IMR-90 (cell line): ENCODE measurements at regions not wholly inside any gene's neighbourhood (a gene's known extent, or its start where the extent isn't known, plus 50 kb on each side); places are given as distances from the start of the nearest gene placed in this dataset.

Experiments
- ATAC-seq: fragments of 200-7000 bp; cut with Tn5 transposase; 2 replicates; pipeline ENCODE4 v1.9.1; 2020; ENCODE audit warnings: low read depth, mild to moderate bottlenecking, moderate library complexity
- BruUV-seq: library from RNA; stranded (reverse); fragments of 400-500 nt; replicated peaks from 2 replicates; lab custom pipeline; 2021; lab: Mats Ljungman, UMichigan
- CTCF ChIA-PET: fragments of 300-600 bp; formaldehyde crosslinking; extraction: SDS; loops from one replicate; lab custom pipeline; 2021; ENCODE audit warnings: antibody characterized with exemption; lab: Yijun Ruan, JAX
- POLR2A ChIA-PET: fragments of 300-600 bp; sonication (Branson Sonifier 250); formaldehyde crosslinking; loops from one replicate; lab custom pipeline; 2022; ENCODE audit warnings: antibody characterized with exemption; ENCODE audit not compliant: unreplicated experiment; lab: Charles Lee
- DNase-seq: peaks from one replicate; pipeline ENCODE4 v3.0.0; 2013
- H2AFZ ChIP-seq: replicated peaks from 2 replicates; pipeline ENCODE3; 2013; ENCODE audit warnings: low read length, mild to moderate bottlenecking; ENCODE audit not compliant: poor library complexity
- H2AK5ac ChIP-seq: 2 replicates; pipeline ENCODE4 v1.6.1; 2013; ENCODE audit warnings: low read depth, low read length, inconsistent platforms
- H2AK9ac ChIP-seq: replicated peaks from 2 replicates; pipeline ENCODE3; 2013; ENCODE audit warnings: mild to moderate bottlenecking, low read depth, low read length, moderate library complexity; ENCODE audit not compliant: poor library complexity
- H2BK120ac ChIP-seq: 2 replicates; pipeline ENCODE4 v1.6.1; 2013; ENCODE audit warnings: low read depth, low read length, inconsistent platforms
- H2BK15ac ChIP-seq: 3 replicates; pipeline ENCODE4 v1.6.1; 2013; ENCODE audit warnings: low read depth, low read length, inconsistent platforms
- H2BK20ac ChIP-seq: 2 replicates; pipeline ENCODE4 v1.6.1; 2013; ENCODE audit warnings: low read depth, mild to moderate bottlenecking, inconsistent platforms, low read length, moderate library complexity
- H2BK5ac ChIP-seq: 2 replicates; pipeline ENCODE4 v1.6.1; 2013; ENCODE audit warnings: mild to moderate bottlenecking, low read depth, low read length, inconsistent platforms; ENCODE audit not compliant: poor library complexity, severe bottlenecking
- H3K14ac ChIP-seq: replicated peaks from 2 replicates; pipeline ENCODE4 v1.6.1; 2013; ENCODE audit warnings: low read depth, low read length, inconsistent platforms
- H3K18ac ChIP-seq: 2 replicates; pipeline ENCODE4 v1.6.1; 2013; ENCODE audit warnings: low read depth, low read length, control low read depth
- H3K23ac ChIP-seq: 2 replicates; pipeline ENCODE4 v1.6.1; 2013; ENCODE audit warnings: low read depth, low read length, inconsistent platforms
- H3K27ac ChIP-seq: 2 replicates; pipeline ENCODE4 v1.5.1; 2013; ENCODE audit warnings: mild to moderate bottlenecking, control low read depth, low read length; ENCODE audit not compliant: insufficient read depth
- H3K27me3 ChIP-seq: 2 replicates; pipeline ENCODE4 v1.6.1; 2013; ENCODE audit warnings: low read length; ENCODE audit not compliant: control insufficient read depth, insufficient read depth
- H3K36me3 ChIP-seq: 2 replicates; pipeline ENCODE4 v1.6.1; 2013; ENCODE audit warnings: low read length, mixed read lengths; ENCODE audit not compliant: control insufficient read depth, insufficient read depth
- H3K4ac ChIP-seq: 2 replicates; pipeline ENCODE4 v1.6.1; 2013; ENCODE audit warnings: low read depth, low read length, inconsistent platforms
- H3K4me1 ChIP-seq: 2 replicates; pipeline ENCODE4 v1.6.1; 2013; ENCODE audit warnings: low read length, mixed read lengths; ENCODE audit not compliant: control insufficient read depth, insufficient read depth
- H3K4me2 ChIP-seq: 2 replicates; pipeline ENCODE4 v1.6.1; 2013; ENCODE audit warnings: low read depth, mild to moderate bottlenecking, control low read depth, low read length, moderate library complexity
- H3K4me3 ChIP-seq: 2 replicates; pipeline ENCODE4 v1.5.1; 2013; ENCODE audit warnings: low read depth, mild to moderate bottlenecking, control low read depth, low read length, moderate library complexity; ENCODE audit not compliant: insufficient read depth
- H3K56ac ChIP-seq: 2 replicates; pipeline ENCODE4 v1.6.1; 2013; ENCODE audit warnings: low read length, inconsistent platforms; ENCODE audit not compliant: insufficient read depth; ENCODE audit errors: extremely low read depth
- H3K79me1 ChIP-seq, 2 experiments: 2 replicates each; pipeline ENCODE4 v1.6.1; 2013; ENCODE audit warnings: low read length in 2 of 2, inconsistent platforms in 1 of 2, low read depth in 1 of 2
- H3K9ac ChIP-seq: 2 replicates; pipeline ENCODE4 v1.6.1; 2013; ENCODE audit warnings: low read depth, low read length, control low read depth
- H3K9me1 ChIP-seq: 2 replicates; pipeline ENCODE4 v1.6.1; 2013; ENCODE audit warnings: low read length, inconsistent platforms; ENCODE audit not compliant: insufficient read depth
- H3K9me3 ChIP-seq: 2 replicates; pipeline ENCODE4 v1.6.1; 2013; ENCODE audit warnings: low read length; ENCODE audit not compliant: control insufficient read depth, insufficient read depth
- H4K20me1 ChIP-seq: 2 replicates; pipeline ENCODE4 v1.6.1; 2013; ENCODE audit warnings: low read length, inconsistent platforms; ENCODE audit not compliant: insufficient read depth
- H4K5ac ChIP-seq: 2 replicates; pipeline ENCODE4 v1.6.1; 2013; ENCODE audit warnings: mild to moderate bottlenecking, low read depth, low read length, control low read depth
- H4K8ac ChIP-seq, 2 experiments: 2 replicates each; pipeline ENCODE4 v1.6.1; 2013; ENCODE audit warnings: low read depth in 2 of 2, low read length in 2 of 2, control low read depth in 1 of 2, inconsistent platforms in 1 of 2
- H4K91ac ChIP-seq: 2 replicates; pipeline ENCODE4 v1.6.1; 2013; ENCODE audit warnings: low read depth, low read length, inconsistent platforms; ENCODE audit not compliant: insufficient read depth
- BHLHE40 ChIP-seq: fragments of 150-350 bp; IDR thresholded peaks from 2 replicates; pipeline ENCODE4 v1.6.1; 2016; ENCODE audit warnings: mild to moderate bottlenecking, low read depth, low read length
- CTCF ChIP-seq: conservative IDR thresholded peaks from 2 replicates; pipeline ENCODE4 v1.5.1; 2012; ENCODE audit warnings: mild to moderate bottlenecking, low read depth, low read length, improper control_type of control experiment
- FOS ChIP-seq: fragments of 150-350 bp; IDR thresholded peaks from 2 replicates; pipeline ENCODE4 v1.6.1; 2016; ENCODE audit warnings: low read depth, low read length
- MAFK ChIP-seq: IDR thresholded peaks from 2 replicates; pipeline ENCODE4 v1.6.1; 2012; ENCODE audit warnings: low read depth, low read length, improper control_type of control experiment
- MXI1 ChIP-seq: IDR thresholded peaks from 2 replicates; pipeline ENCODE4 v1.6.1; 2012; ENCODE audit warnings: low read depth, mild to moderate bottlenecking, low read length, moderate library complexity, borderline replicate concordance
- NFE2L2 ChIP-seq: fragments of 150-350 bp; IDR thresholded peaks from 2 replicates; pipeline ENCODE4 v1.6.1; 2016; ENCODE audit warnings: low read depth, mild to moderate bottlenecking, low read length
- POLR2A ChIP-seq: IDR thresholded peaks from 2 replicates; pipeline ENCODE4 v1.6.1; 2012; ENCODE audit warnings: mild to moderate bottlenecking, low read depth, low read length
- RAD21 ChIP-seq: IDR thresholded peaks from 2 replicates; pipeline ENCODE4 v1.6.1; 2012; ENCODE audit warnings: low read length, improper control_type of control experiment
- RCOR1 ChIP-seq: IDR thresholded peaks from 2 replicates; pipeline ENCODE4 v1.6.1; 2012; ENCODE audit warnings: mild to moderate bottlenecking, low read length, improper control_type of control experiment; ENCODE audit not compliant: insufficient replicate concordance
- RFX5 ChIP-seq: IDR thresholded peaks from 2 replicates; pipeline ENCODE4 v1.8.0; 2012; ENCODE audit warnings: low read depth, mild to moderate bottlenecking, low read length, moderate library complexity
- USF2 ChIP-seq: fragments of 150-350 bp; IDR thresholded peaks from 2 replicates; pipeline ENCODE4 v1.6.1; 2017; ENCODE audit warnings: mild to moderate bottlenecking, antibody characterized with exemption, low read length, low read depth
- WGBS, 2 experiments: methylation state at CpG; one replicate each; pipeline versions ENCODE4 v1.1.5 to v1.1.7; 2013; ENCODE audit warnings: missing lambda C conversion rate in 2 of 2; ENCODE audit not compliant: insufficient read length in 1 of 2; ENCODE audit errors: extremely low coverage in 2 of 2; 5-methylcytosine and 5-hydroxymethylcytosine counted together
- dilution Hi-C: fragments of 300-500 bp; cut with HindIII; formaldehyde crosslinking; loops from one replicate; pipeline ENCODE4 v1.14.3; 2018; ENCODE audit warnings: low sequenced_read_pairs; ENCODE audit not compliant: unreplicated experiment
- in situ Hi-C: fragments of 300-500 bp; cut with MboI; formaldehyde crosslinking; loops from 3 replicates; pipeline ENCODE4 v1.14.3; 2019; ENCODE audit warnings: low sequenced_read_pairs, inconsistent platforms, mixed read lengths
- intact Hi-C: fragments of 100-400 bp; cut with micrococcal nuclease; formaldehyde crosslinking; loops from 2 replicates; pipeline ENCODE4 v1.10.0; 2022
- TF ChIP-seq, protein P1 (sequence below): fragments of 150-350 bp; IDR thresholded peaks from 2 replicates; pipeline ENCODE4 v1.6.1; 2016; ENCODE audit warnings: low read depth, mild to moderate bottlenecking, low read length, moderate library complexity, borderline replicate concordance

GRCh38 chr3:1766384-1766783 lies 332.3 kb upstream of the CNTN4 start:
- no peak overlapping the region for H2AFZ ChIP-seq
- H3K56ac ChIP-seq: no peak overlapping the region
- no CpG with 5 or more reads among the region's 3 CpGs for WGBS, 2 experiments
- no TSS peak for BruUV-seq
- H3K36me3 ChIP-seq: no peaks in the 10 kb centered on the region
- no peak overlapping the region for H2BK120ac ChIP-seq
- H3K27ac ChIP-seq: no peak overlapping the region
- H3K79me1 ChIP-seq: no peaks in the 10 kb centered on the region
- dilution Hi-C loops (no loop called here), in situ Hi-C loops (no loop called here), intact Hi-C loops (no loop called here)
- H2AK9ac ChIP-seq: no peak overlapping the region
- TF ChIP-seq, protein P1, sequence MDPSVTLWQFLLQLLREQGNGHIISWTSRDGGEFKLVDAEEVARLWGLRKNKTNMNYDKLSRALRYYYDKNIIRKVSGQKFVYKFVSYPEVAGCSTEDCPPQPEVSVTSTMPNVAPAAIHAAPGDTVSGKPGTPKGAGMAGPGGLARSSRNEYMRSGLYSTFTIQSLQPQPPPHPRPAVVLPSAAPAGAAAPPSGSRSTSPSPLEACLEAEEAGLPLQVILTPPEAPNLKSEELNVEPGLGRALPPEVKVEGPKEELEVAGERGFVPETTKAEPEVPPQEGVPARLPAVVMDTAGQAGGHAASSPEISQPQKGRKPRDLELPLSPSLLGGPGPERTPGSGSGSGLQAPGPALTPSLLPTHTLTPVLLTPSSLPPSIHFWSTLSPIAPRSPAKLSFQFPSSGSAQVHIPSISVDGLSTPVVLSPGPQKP: no peak
- TF ChIP-seq CTCF (no peak), USF2 (no peak), NFE2L2 (no peak), RAD21 (no peak), POLR2A (no peak), RFX5 (no peak), FOS (no peak), BHLHE40 (no peak), MXI1 (no peak), RCOR1 (no peak), MAFK (no peak)
- no peak for DNase-seq
- H3K4ac ChIP-seq: no peak overlapping the region
- no peaks in the 10 kb centered on the region for H4K20me1 ChIP-seq
- no peak overlapping the region for H4K5ac ChIP-seq
- H3K27me3 ChIP-seq: no peaks in the 10 kb centered on the region
- ATAC-seq: no peak
- H3K4me1 ChIP-seq: no peaks in the 10 kb centered on the region
- H3K9me1 ChIP-seq: no peaks in the 10 kb centered on the region
- H2BK15ac ChIP-seq: no peak overlapping the region
- no peak overlapping the region for H4K8ac ChIP-seq
- no peak overlapping the region for H3K4me3 ChIP-seq
- H4K91ac ChIP-seq: no peak overlapping the region
- ChIA-PET CTCF (no interaction called here), POLR2A (no interaction called here)
- no peak overlapping the region for H3K9ac ChIP-seq
- no peak overlapping the region for H3K18ac ChIP-seq
- H3K23ac ChIP-seq: no peak overlapping the region
- no peak overlapping the region for H2BK5ac ChIP-seq
- no peak overlapping the region for H2BK20ac ChIP-seq
- H3K4me2 ChIP-seq: no peak overlapping the region
- no peak overlapping the region for H2AK5ac ChIP-seq
- H3K9me3 ChIP-seq: 0 out of 2 replicates have a peak, but pooled peaks cover 3% of the 10 kb centered on the region
- H3K14ac ChIP-seq: no peak overlapping the region
